ENCODE measurements at regions not wholly inside any gene's neighbourhood (a gene's known extent, or its start where the extent isn't known, plus 50 kb on each side); places are given as distances from the start of the nearest gene placed in this dataset.

DNA sequence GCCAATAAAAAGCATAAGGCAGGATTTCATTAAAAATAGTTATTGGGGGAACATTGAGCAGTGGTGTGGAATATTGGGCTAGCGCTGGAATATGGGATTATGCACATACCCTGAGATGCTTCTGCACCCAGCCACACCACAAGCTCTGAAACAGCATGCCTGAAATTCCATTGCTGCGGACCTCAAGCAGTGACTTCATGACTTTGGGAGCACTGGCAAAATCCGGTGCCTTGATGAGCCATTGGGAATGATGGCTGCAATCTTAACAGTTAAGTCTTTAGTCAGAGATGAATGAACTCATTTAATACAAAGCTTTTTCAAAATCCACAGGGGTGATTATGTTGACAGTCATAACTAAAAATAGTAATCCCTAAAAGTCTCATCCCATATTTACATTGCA, 274.7 kb upstream of the MTPN start:
- TF ChIP-seq CTCF (IDR thresholded peaks at IDR 0.05; ENCODE audit: low read length) (no peak), EZH2 (IDR thresholded peaks at IDR 0.05; ENCODE audit: borderline replicate concordance, low read length) (no peak)

Measured in OCI-LY1 (cell line).